ENCODE measurements at regions not wholly inside any gene's neighbourhood (a gene's known extent, or its start where the extent isn't known, plus 50 kb on each side); places are given as distances from the start of the nearest gene placed in this dataset.

DNA sequence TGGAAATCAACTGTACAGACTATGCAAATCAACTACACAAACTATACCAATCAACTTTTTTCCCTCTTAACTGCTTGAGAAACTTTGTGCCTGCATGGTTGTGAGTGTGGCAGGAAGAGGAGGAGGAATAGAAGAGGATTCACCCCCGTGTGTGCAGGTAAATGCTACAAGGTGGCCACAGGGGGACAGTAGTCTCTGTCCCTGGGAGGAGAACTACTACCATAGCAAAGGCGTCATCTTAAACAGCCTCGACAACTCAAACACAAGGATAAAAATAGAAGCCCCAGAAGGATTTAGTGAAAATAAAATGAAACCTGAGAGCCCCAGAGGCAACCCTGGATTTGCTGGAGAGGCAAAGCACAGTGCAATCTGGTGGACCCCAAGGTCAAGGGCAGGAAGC, 199.5 kb upstream of the DYNLRB2 start:
- no peaks in the 10 kb centered on the region for H3K9me3 ChIP-seq (ENCODE audit: control insufficient read depth in 1 of 2, insufficient read depth in 1 of 2, low read length in 2 of 2)
- H3K36me3 Mint-ChIP-seq (ENCODE audit: low read depth), result no peaks in the 10 kb centered on the region

DNA sequence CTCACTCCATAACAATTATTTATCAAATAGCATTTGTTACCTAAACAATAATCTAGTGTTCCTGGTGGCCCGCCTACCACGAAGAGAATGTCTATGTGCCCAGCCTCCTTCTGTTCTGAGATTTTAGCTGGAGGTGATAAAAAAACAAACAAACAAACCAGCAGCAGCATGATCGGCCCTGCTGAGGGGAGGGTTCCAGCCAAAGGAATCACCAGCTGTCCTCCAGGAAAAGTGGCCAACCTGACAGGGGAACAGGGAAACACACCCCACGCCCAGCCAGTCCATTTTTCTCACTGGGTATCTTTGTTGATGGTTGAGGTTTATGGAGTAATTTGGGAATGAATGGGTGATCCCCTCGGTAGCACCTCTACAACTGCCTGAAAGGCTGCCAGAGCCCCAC, 203.0 kb upstream of the DYNLRB2 start:
- Histone ChIP-seq H3K9me3 (ENCODE audit: control insufficient read depth in 1 of 2, insufficient read depth in 1 of 2, low read length in 2 of 2) (no peaks in the 10 kb centered on the region), H3K27me3 (ENCODE audit: control insufficient read depth in 1 of 2, insufficient read depth in 2 of 2, low read length in 2 of 2) (no peaks in the 10 kb centered on the region), H3K27ac (ENCODE audit: low read depth in 1 of 2, low read length in 2 of 2) (no peak overlapping the region), H3K36me3 (ENCODE audit: insufficient read depth, low read length) (no peaks in the 10 kb centered on the region), H3K4me1 (ENCODE audit: insufficient read depth, low read length) (no peaks in the 10 kb centered on the region), H3K4me3 (ENCODE audit: low read length) (no peak overlapping the region)
- Mint-ChIP-seq H3K4me1 (ENCODE audit: low read depth) (no peaks in the 10 kb centered on the region), H3K27me3 (peaks cover 8% of the 10 kb centered on the region), H3K9me3 (no peaks in the 10 kb centered on the region), H3K4me3 (no peak overlapping the region), H3K36me3 (ENCODE audit: low read depth) (no peaks in the 10 kb centered on the region), H3K27ac (no peak overlapping the region)
- TF ChIP-seq, protein P1, sequence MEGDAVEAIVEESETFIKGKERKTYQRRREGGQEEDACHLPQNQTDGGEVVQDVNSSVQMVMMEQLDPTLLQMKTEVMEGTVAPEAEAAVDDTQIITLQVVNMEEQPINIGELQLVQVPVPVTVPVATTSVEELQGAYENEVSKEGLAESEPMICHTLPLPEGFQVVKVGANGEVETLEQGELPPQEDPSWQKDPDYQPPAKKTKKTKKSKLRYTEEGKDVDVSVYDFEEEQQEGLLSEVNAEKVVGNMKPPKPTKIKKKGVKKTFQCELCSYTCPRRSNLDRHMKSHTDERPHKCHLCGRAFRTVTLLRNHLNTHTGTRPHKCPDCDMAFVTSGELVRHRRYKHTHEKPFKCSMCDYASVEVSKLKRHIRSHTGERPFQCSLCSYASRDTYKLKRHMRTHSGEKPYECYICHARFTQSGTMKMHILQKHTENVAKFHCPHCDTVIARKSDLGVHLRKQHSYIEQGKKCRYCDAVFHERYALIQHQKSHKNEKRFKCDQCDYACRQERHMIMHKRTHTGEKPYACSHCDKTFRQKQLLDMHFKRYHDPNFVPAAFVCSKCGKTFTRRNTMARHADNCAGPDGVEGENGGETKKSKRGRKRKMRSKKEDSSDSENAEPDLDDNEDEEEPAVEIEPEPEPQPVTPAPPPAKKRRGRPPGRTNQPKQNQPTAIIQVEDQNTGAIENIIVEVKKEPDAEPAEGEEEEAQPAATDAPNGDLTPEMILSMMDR (IDR thresholded peaks at IDR 0.05), result no peak
- intact Hi-C loops (cut with DNase I, micrococcal nuclease), result no loop called here
- ChIA-PET CTCF (no interaction called here), POLR2A (no interaction called here)
- ATAC-seq (ENCODE audit: poor library complexity) (no peak), DNase-seq (no peak)

More for the DNA sequence above, 199.5 kb upstream of the DYNLRB2 start:
- ChIA-PET POLR2A (no interaction called here), CTCF (no interaction called here)
- H3K4me1 ChIP-seq (ENCODE audit: insufficient read depth, low read length), result no peaks in the 10 kb centered on the region
- ATAC-seq (ENCODE audit: poor library complexity) (no peak), DNase-seq (no peak)
- no peaks in the 10 kb centered on the region for H3K9me3 Mint-ChIP-seq
- TF ChIP-seq, protein P1 (IDR thresholded peaks at IDR 0.05), result no peak
- H3K4me3 Mint-ChIP-seq, result no peak overlapping the region
- H3K4me3 ChIP-seq (ENCODE audit: low read length), result no peak overlapping the region
- intact Hi-C loops (cut with DNase I, micrococcal nuclease), result no loop called here
- H3K27ac ChIP-seq (ENCODE audit: low read depth in 1 of 2, low read length in 2 of 2), result no peak overlapping the region
- no peak overlapping the region for H3K27ac Mint-ChIP-seq
- no peaks in the 10 kb centered on the region for H3K27me3 Mint-ChIP-seq
- no peaks in the 10 kb centered on the region for H3K36me3 ChIP-seq (ENCODE audit: insufficient read depth, low read length)
- no peaks in the 10 kb centered on the region for H3K27me3 ChIP-seq (ENCODE audit: control insufficient read depth in 1 of 2, insufficient read depth in 2 of 2, low read length in 2 of 2)
- no peaks in the 10 kb centered on the region for H3K4me1 Mint-ChIP-seq (ENCODE audit: low read depth)

DNA sequence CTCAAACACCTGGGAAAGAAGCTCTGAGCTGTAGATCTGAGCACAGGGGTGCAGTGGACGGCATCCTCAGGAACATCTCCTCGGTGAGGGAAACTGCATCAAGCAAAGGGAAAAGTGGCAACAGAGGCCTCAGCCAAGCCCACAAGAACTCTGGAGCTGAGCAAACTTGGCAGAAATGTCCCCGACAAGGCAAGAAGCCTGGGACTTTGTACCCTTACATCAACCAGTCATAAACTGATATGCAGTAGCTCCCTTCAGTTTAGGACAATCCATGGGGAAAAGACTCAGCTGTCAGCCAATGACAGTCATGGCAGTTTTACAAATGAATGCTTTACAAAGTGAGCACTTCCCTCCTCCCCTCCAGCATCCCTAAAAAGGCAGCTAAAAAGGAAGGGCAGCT, 210.0 kb upstream of the DYNLRB2 start:
- H3K27me3 ChIP-seq (ENCODE audit: control insufficient read depth in 1 of 2, insufficient read depth in 2 of 2, low read length in 2 of 2), result no peaks in the 10 kb centered on the region
- no peaks in the 10 kb centered on the region for H3K4me1 Mint-ChIP-seq (ENCODE audit: low read depth)
- intact Hi-C loops (cut with DNase I, micrococcal nuclease), result no loop called here
- no peaks in the 10 kb centered on the region for H3K9me3 Mint-ChIP-seq
- no peak overlapping the region for H3K4me3 Mint-ChIP-seq
- H3K36me3 ChIP-seq (ENCODE audit: insufficient read depth, low read length), result no peaks in the 10 kb centered on the region
- no peak for ATAC-seq (ENCODE audit: poor library complexity)
- DNase-seq, result no peak
- TF ChIP-seq, protein P1 (IDR thresholded peaks at IDR 0.05), result no peak
- H3K27ac Mint-ChIP-seq, result no peak overlapping the region
- ChIA-PET POLR2A (no interaction called here), CTCF (no interaction called here)
- H3K27me3 Mint-ChIP-seq, result peaks cover 25% of the 10 kb centered on the region
- H3K9me3 ChIP-seq (ENCODE audit: control insufficient read depth in 1 of 2, insufficient read depth in 1 of 2, low read length in 2 of 2), result no peaks in the 10 kb centered on the region
- no peak overlapping the region for H3K27ac ChIP-seq (ENCODE audit: low read depth in 1 of 2, low read length in 2 of 2)
- no peaks in the 10 kb centered on the region for H3K4me1 ChIP-seq (ENCODE audit: insufficient read depth, low read length)
- H3K36me3 Mint-ChIP-seq (ENCODE audit: low read depth), result no peaks in the 10 kb centered on the region
- no peak overlapping the region for H3K4me3 ChIP-seq (ENCODE audit: low read length)

Measured in CD4-positive, alpha-beta T cell (primary cell).